ENCODE measurements at regions not wholly inside any gene's neighbourhood (a gene's known extent, or its start where the extent isn't known, plus 50 kb on each side); places are given as distances from the start of the nearest gene placed in this dataset.

DNA sequence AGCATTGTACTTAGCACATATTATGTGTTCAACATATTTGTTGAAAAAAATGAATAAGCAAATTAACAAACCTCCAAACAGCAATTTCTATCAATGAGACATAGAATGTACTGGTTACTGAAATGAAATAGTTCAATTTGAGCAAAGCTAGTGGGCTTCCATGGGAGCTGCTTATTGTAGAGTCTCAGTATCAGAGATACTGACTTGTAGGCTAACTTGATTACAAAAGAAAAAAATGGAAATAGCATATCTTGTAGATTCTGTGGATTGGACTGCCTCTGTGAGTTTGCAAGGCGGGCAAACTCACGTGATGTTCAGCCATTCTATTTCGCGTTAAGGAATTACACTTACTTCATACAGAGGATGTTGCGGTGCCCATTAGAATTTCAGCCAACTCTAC is 222.1 kb upstream of the JADE1 start:
- no peaks in the 10 kb centered on the region for H4K20me1 ChIP-seq (ENCODE audit: insufficient read depth, low read length)
- H3K9me3 ChIP-seq (ENCODE audit: low read depth, low read length) = no peaks in the 10 kb centered on the region
- H3K27ac ChIP-seq (ENCODE audit: low read depth, low read length) = no peak overlapping the region
- no peak overlapping the region for H3K4me2 ChIP-seq (ENCODE audit: insufficient read depth, low read length)
- no peak overlapping the region for H3K4me3 ChIP-seq (ENCODE audit: insufficient read depth, low read length)
- H3K4me1 ChIP-seq (ENCODE audit: insufficient read depth, low read length) = no peaks in the 10 kb centered on the region
- no peaks in the 10 kb centered on the region for H3K79me2 ChIP-seq (ENCODE audit: insufficient read depth, low read length)
- H2AFZ ChIP-seq (ENCODE audit: low read length) = no peak overlapping the region
- H3K36me3 ChIP-seq (ENCODE audit: insufficient read depth, low read length) = no peaks in the 10 kb centered on the region
- TF ChIP-seq, protein P1, sequence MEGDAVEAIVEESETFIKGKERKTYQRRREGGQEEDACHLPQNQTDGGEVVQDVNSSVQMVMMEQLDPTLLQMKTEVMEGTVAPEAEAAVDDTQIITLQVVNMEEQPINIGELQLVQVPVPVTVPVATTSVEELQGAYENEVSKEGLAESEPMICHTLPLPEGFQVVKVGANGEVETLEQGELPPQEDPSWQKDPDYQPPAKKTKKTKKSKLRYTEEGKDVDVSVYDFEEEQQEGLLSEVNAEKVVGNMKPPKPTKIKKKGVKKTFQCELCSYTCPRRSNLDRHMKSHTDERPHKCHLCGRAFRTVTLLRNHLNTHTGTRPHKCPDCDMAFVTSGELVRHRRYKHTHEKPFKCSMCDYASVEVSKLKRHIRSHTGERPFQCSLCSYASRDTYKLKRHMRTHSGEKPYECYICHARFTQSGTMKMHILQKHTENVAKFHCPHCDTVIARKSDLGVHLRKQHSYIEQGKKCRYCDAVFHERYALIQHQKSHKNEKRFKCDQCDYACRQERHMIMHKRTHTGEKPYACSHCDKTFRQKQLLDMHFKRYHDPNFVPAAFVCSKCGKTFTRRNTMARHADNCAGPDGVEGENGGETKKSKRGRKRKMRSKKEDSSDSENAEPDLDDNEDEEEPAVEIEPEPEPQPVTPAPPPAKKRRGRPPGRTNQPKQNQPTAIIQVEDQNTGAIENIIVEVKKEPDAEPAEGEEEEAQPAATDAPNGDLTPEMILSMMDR (IDR thresholded peaks at IDR 0.05; ENCODE audit: extremely low read depth, low read depth, low read length) = no peak
- DNase-seq (ENCODE audit: insufficient read length, low spot score, missing footprints) = no peak
- no peaks in the 10 kb centered on the region for H3K27me3 ChIP-seq (ENCODE audit: insufficient read depth, low read length)

DNA sequence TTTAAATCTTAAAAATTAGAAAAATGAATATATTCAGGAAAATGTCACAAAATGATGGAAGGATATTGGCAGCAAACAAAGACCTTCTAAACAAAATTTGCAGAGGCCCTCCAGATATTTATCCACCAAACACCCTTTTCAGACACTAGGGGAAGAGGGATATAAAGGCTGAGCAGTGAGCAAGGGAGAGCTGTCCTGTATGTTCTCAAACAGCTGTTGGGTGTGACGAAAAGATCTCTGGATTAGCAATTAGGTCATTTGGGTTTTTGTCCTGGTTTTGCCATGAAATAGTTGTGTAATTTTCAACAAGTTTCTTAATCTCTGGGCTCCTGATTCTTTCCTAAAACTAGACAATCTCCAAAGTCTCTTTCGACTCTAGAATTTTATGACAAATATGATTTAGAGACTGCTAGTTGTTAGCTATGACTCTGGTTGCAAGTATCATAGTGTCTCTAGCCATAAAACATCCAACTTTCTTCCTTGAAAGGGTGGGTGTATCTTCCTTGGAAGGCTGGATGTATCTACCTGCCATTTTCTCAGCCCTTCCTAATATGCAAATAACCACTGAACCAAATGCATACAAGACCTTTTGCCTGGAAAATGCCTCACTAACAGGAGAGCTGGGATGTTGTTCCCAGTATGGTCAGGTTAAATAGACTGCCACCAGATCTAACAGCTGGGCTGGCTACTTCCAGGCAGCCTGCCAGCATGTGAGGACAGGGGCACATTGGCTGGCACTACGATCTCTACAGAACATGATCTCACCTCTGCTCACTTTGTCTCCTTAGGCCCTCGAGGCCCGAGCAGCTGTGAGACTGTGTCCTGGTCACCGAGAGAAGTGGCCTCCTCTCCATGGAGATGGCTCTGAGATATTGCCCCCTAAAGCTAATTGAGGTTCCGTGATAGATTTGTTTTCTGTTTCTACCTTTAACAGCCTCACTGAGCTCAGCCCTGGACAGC is 225.5 kb upstream of the JADE1 start:
- Histone ChIP-seq H3K4me2 (ENCODE audit: insufficient read depth, low read length) (no peak overlapping the region), H2AFZ (ENCODE audit: low read length) (no peak overlapping the region), H3K36me3 (ENCODE audit: insufficient read depth, low read length) (no peaks in the 10 kb centered on the region), H3K4me1 (ENCODE audit: insufficient read depth, low read length) (no peaks in the 10 kb centered on the region), H3K27me3 (ENCODE audit: insufficient read depth, low read length) (no peaks in the 10 kb centered on the region), H4K20me1 (ENCODE audit: insufficient read depth, low read length) (no peaks in the 10 kb centered on the region), H3K27ac (ENCODE audit: low read depth, low read length) (no peak overlapping the region), H3K79me2 (ENCODE audit: insufficient read depth, low read length) (no peaks in the 10 kb centered on the region), H3K4me3 (ENCODE audit: insufficient read depth, low read length) (no peak overlapping the region), H3K9me3 (ENCODE audit: low read depth, low read length) (no peaks in the 10 kb centered on the region)
- TF ChIP-seq, protein P1 (IDR thresholded peaks at IDR 0.05; ENCODE audit: extremely low read depth, low read depth, low read length) = no peak
- DNase-seq (ENCODE audit: insufficient read length, low spot score, missing footprints) = no peak

DNA sequence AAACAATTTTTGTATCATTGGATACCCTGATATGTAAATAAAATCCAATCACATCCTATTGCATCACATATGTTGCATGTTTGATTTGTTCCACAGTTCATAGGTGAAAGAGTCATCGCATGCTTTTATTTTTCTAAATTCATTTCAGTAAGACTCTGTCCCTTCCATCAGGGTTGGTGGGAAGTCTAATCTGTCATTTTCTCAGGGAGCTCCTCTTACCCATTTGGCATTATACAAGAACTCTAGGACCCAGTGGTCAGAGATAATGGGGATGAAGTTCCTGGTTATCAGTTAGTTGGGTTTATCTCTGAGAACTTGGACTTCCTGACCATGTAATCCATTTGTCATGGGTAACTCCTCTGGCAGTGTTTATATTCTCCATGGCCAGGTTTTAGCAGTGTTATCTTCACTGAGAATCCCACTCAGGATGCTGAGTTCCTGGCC is 227.1 kb upstream of the JADE1 start:
- no peak for DNase-seq (ENCODE audit: insufficient read length, low spot score, missing footprints)
- no peak overlapping the region for H2AFZ ChIP-seq (ENCODE audit: low read length)
- H4K20me1 ChIP-seq (ENCODE audit: insufficient read depth, low read length) = no peaks in the 10 kb centered on the region
- no peaks in the 10 kb centered on the region for H3K27me3 ChIP-seq (ENCODE audit: insufficient read depth, low read length)
- no peaks in the 10 kb centered on the region for H3K4me1 ChIP-seq (ENCODE audit: insufficient read depth, low read length)
- H3K36me3 ChIP-seq (ENCODE audit: insufficient read depth, low read length) = no peaks in the 10 kb centered on the region
- no peaks in the 10 kb centered on the region for H3K9me3 ChIP-seq (ENCODE audit: low read depth, low read length)
- no peak overlapping the region for H3K4me3 ChIP-seq (ENCODE audit: insufficient read depth, low read length)
- TF ChIP-seq, protein P1 (IDR thresholded peaks at IDR 0.05; ENCODE audit: extremely low read depth, low read depth, low read length) = no peak
- no peaks in the 10 kb centered on the region for H3K79me2 ChIP-seq (ENCODE audit: insufficient read depth, low read length)
- H3K27ac ChIP-seq (ENCODE audit: low read depth, low read length) = no peak overlapping the region
- no peak overlapping the region for H3K4me2 ChIP-seq (ENCODE audit: insufficient read depth, low read length)

DNA sequence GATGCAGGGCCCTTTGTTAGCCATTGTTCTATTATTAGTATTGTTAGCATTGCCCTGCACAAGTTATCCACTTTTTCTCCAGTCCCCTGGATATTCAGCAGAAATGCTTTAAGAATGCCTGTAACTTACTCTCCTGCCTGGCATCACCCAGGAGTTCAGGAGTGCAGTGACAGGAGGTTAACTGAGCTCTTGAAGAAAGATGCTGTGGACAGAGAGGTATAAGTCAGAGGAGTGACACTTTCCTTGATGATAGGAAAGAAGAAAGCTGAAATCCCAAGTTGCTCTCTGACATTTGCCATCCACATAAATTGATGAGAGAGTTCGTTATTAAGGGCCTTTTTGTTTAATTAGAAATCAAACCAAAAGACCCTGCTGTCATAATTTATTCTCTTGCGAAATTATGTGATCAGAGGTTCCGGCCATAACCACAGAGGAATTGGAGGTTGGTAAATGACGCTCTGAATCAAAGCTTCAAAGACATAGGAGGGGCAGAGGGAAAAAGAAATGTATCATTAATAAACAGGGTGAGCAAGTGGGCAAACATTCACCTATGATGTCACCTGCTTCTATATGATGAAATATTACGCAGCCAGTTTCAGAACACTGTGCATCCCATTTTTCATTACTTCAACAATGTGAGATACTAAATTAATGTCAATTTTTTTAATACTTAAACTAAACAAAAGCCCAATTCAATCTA is 230.2 kb upstream of the JADE1 start:
- H3K4me3 ChIP-seq (ENCODE audit: insufficient read depth, low read length) = no peak overlapping the region
- TF ChIP-seq, protein P1 (IDR thresholded peaks at IDR 0.05; ENCODE audit: extremely low read depth, low read depth, low read length) = no peak
- H3K27ac ChIP-seq (ENCODE audit: low read depth, low read length) = no peak overlapping the region
- no peaks in the 10 kb centered on the region for H4K20me1 ChIP-seq (ENCODE audit: insufficient read depth, low read length)
- H3K79me2 ChIP-seq (ENCODE audit: insufficient read depth, low read length) = no peaks in the 10 kb centered on the region
- H3K4me2 ChIP-seq (ENCODE audit: insufficient read depth, low read length) = no peak overlapping the region
- H3K4me1 ChIP-seq (ENCODE audit: insufficient read depth, low read length) = peaks cover 6% of the 10 kb centered on the region
- H3K27me3 ChIP-seq (ENCODE audit: insufficient read depth, low read length) = no peaks in the 10 kb centered on the region
- no peaks in the 10 kb centered on the region for H3K9me3 ChIP-seq (ENCODE audit: low read depth, low read length)
- H2AFZ ChIP-seq (ENCODE audit: low read length) = no peak overlapping the region
- no peak for DNase-seq (ENCODE audit: insufficient read length, low spot score, missing footprints)
- H3K36me3 ChIP-seq (ENCODE audit: insufficient read depth, low read length) = no peaks in the 10 kb centered on the region
